ENCODE measurements at regions not wholly inside any gene's neighbourhood (a gene's known extent, or its start where the extent isn't known, plus 50 kb on each side); places are given as distances from the start of the nearest gene placed in this dataset.
A peak's percentile ranks its signal among the peaks of the same experiment; 100 is the strongest.
"Not testable (repeated sequence)": the region's sequence is repeated elsewhere in the genome, so short reads cannot be mapped to it uniquely, and the experiment has no call there.

- no peaks in the 10 kb centered on the region for H3K9me3 Mint-ChIP-seq
- peaks cover 18% of the 10 kb centered on the region for H3K4me1 Mint-ChIP-seq
- peak overlapping the region; percentile 87 for H3K27ac Mint-ChIP-seq
- no peak overlapping the region for H3K4me3 Mint-ChIP-seq
- H3K36me3 Mint-ChIP-seq (ENCODE audit: low read depth), result no peaks in the 10 kb centered on the region
- no peak for DNase-seq
- TF ChIP-seq, protein P1, sequence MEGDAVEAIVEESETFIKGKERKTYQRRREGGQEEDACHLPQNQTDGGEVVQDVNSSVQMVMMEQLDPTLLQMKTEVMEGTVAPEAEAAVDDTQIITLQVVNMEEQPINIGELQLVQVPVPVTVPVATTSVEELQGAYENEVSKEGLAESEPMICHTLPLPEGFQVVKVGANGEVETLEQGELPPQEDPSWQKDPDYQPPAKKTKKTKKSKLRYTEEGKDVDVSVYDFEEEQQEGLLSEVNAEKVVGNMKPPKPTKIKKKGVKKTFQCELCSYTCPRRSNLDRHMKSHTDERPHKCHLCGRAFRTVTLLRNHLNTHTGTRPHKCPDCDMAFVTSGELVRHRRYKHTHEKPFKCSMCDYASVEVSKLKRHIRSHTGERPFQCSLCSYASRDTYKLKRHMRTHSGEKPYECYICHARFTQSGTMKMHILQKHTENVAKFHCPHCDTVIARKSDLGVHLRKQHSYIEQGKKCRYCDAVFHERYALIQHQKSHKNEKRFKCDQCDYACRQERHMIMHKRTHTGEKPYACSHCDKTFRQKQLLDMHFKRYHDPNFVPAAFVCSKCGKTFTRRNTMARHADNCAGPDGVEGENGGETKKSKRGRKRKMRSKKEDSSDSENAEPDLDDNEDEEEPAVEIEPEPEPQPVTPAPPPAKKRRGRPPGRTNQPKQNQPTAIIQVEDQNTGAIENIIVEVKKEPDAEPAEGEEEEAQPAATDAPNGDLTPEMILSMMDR (IDR thresholded peaks at IDR 0.05), result no peak
- peaks cover 5% of the 10 kb centered on the region for H3K27me3 Mint-ChIP-seq (ENCODE audit: low read depth, poor library complexity)
These were observed 65.1 kb upstream of the TBL1XR1 start for GRCh38 chr3:177262396-177262795.

- peak overlapping the region; percentile 96 for H3K27ac Mint-ChIP-seq
- H3K27me3 Mint-ChIP-seq (ENCODE audit: low read depth, poor library complexity), result peaks cover 5% of the 10 kb centered on the region
- no peak for DNase-seq
- no peaks in the 10 kb centered on the region for H3K36me3 Mint-ChIP-seq (ENCODE audit: low read depth)
- no peaks in the 10 kb centered on the region for H3K9me3 Mint-ChIP-seq
- no peak overlapping the region for H3K4me3 Mint-ChIP-seq
- TF ChIP-seq, protein P1 (IDR thresholded peaks at IDR 0.05), result no peak
- H3K4me1 Mint-ChIP-seq, result peaks cover 18% of the 10 kb centered on the region
These were observed 66.5 kb upstream of the TBL1XR1 start for GRCh38 chr3:177263615-177264368.

- not testable (repeated sequence) for DNase-seq; H3K27ac Mint-ChIP-seq; H3K4me3 Mint-ChIP-seq; H3K27me3 Mint-ChIP-seq (ENCODE audit: low read depth, poor library complexity); H3K4me1 Mint-ChIP-seq
- Mint-ChIP-seq H3K36me3 (ENCODE audit: low read depth) (peaks cover 15% of the 10 kb centered on the region), H3K9me3 (peaks cover 32% of the 10 kb centered on the region)
These were observed 74.7 kb upstream of the TBL1XR1 start for GRCh38 chr3:177271811-177272501.

DNA sequence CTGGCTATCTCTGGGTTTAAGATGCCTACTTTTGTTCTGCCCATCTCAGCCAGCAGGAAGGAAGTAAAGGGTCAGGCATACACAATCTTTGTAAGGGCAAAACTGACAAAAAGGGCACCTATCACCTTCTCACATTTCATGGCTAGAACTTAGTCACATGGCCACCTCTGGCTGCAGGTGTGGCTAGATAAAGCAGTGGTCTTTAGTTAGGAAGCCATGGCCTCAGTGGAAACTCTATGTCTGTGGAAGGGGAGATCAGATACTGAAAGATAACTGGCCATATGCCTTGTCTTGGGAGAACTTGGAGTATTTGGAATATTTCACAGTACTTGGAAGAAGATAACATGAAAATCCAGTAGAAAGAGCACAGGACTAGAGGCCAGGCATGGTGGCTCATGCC, 80.7 kb upstream of the TBL1XR1 start:
- Mint-ChIP-seq H3K36me3 (ENCODE audit: low read depth) (no peaks in the 10 kb centered on the region), H3K27me3 (ENCODE audit: low read depth, poor library complexity) (no peaks in the 10 kb centered on the region), H3K9me3 (peaks cover 19% of the 10 kb centered on the region), H3K4me1 (peaks cover 33% of the 10 kb centered on the region), H3K27ac (no peak overlapping the region), H3K4me3 (no peak overlapping the region)
- TF ChIP-seq, protein P1 (IDR thresholded peaks at IDR 0.05), result no peak
- DNase-seq, result no peak

DNA sequence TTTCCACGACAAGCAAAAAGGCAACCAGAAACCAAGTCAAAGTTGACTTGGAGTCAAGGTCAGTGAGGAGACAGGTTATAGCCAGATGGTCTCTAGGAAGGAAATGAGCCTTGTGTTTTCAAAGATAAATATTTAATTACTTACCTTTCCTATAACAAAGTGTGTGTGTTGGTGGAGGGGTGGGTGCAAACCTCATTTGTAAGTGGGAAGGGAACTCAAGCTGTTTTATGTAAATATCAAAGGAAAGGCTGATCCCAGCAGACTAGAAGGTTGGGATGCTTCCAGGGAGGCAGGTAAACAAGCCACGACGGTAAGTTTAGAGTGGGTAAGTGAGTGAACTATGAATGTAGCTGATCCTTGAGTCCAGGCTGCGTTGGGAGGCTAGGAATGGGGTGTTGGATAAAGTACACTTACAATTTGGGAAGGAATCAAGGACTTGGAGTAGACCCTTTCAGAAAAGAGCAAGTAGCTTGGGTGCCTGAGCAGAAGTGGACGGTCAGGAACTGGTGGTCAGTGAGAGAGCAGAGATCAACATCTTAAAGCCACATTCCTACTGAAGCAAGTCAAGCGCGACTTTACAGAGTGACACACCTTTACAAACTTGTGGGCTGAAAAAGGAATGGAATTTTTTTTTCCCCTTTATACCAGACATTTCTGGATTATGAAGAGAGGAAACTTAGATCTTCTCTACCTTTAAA, 82.0 kb upstream of the TBL1XR1 start:
- TF ChIP-seq, protein P1 (IDR thresholded peaks at IDR 0.05), result no peak
- Mint-ChIP-seq H3K36me3 (ENCODE audit: low read depth) (no peaks in the 10 kb centered on the region), H3K27ac (peak overlapping the region; percentile 52), H3K4me3 (peak overlapping the region; percentile 26), H3K9me3 (peaks cover 16% of the 10 kb centered on the region), H3K4me1 (peaks cover 36% of the 10 kb centered on the region), H3K27me3 (ENCODE audit: low read depth, poor library complexity) (no peaks in the 10 kb centered on the region)
- no peak for DNase-seq
